Muscle layer of colon (tissue), 2 donors: ENCODE measurements at regions not wholly inside any gene's neighbourhood (a gene's known extent, or its start where the extent isn't known, plus 50 kb on each side); places are given as distances from the start of the nearest gene placed in this dataset.

ENCODE experiments used
- H3K27ac ChIP-seq: one replicate; pipeline ENCODE4 v1.7.0; 2013; ENCODE audit warnings: low read depth, mild to moderate bottlenecking, low read length, moderate library complexity
- H3K27me3 ChIP-seq, 2 donors: one replicate each; pipeline ENCODE4 v1.7.0; 2013; ENCODE audit warnings: low read length in 2 of 2, mild to moderate bottlenecking in 2 of 2; ENCODE audit not compliant: insufficient read depth in 2 of 2, control insufficient read depth in 1 of 2
- H3K36me3 ChIP-seq: one replicate; pipeline ENCODE4 v1.7.0; 2013; ENCODE audit warnings: mild to moderate bottlenecking, low read length; ENCODE audit not compliant: insufficient read depth
- H3K4me1 ChIP-seq: one replicate; pipeline ENCODE4 v1.7.0; 2013; ENCODE audit warnings: mild to moderate bottlenecking, low read length; ENCODE audit not compliant: insufficient read depth
- H3K4me3 ChIP-seq, 2 donors: one replicate each; pipeline ENCODE4 v1.7.0; 2013; ENCODE audit warnings: low read length in 2 of 2, low read depth in 1 of 2, mild to moderate bottlenecking in 1 of 2, moderate library complexity in 1 of 2
- H3K9ac ChIP-seq: one replicate; pipeline ENCODE4 v1.7.0; 2013; ENCODE audit warnings: low read length
- H3K9me3 ChIP-seq: one replicate; pipeline ENCODE4 v1.7.0; 2013; ENCODE audit warnings: mild to moderate bottlenecking, low read length
- donor health status: abdominal sarcoma.
- donor health status: Adenocarcinoma of cecum.

DNA sequence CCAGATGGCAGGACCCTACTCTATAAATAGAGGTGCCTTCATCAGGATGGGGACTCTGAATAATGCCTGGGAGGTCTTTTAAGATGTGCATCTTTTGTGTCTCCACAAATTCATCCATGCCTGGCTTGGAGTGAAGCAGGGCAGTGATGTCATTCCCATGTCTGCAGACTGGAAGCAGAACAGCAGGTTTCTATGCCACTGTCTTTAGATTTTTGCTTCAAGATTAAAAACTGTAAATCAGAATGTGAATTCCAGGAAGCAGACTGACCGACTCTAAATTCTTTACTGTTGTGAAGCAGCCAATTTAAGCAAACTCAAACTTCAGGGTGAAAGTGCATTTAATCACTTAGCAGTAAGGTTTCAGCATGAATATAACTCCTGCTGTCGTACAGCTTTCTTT lies 159.3 kb downstream of the SCG2 start:
- Histone ChIP-seq H3K27ac (no peak overlapping the region), H3K27me3 (no peaks in the 10 kb centered on the region), H3K36me3 (no peaks in the 10 kb centered on the region), H3K4me1 (no peaks in the 10 kb centered on the region), H3K9me3 (no peaks in the 10 kb centered on the region), H3K4me3 (no peak overlapping the region), H3K9ac (no peak overlapping the region)

- H3K4me3 ChIP-seq, result no peak overlapping the region
- H3K36me3 ChIP-seq, result no peaks in the 10 kb centered on the region
- no peak overlapping the region for H3K9ac ChIP-seq
- H3K27ac ChIP-seq, result no peak overlapping the region
- no peaks in the 10 kb centered on the region for H3K9me3 ChIP-seq
- no peaks in the 10 kb centered on the region for H3K4me1 ChIP-seq
- no peaks in the 10 kb centered on the region for H3K27me3 ChIP-seq
Observed at GRCh38 chr2:223450246-223450645, 151.9 kb downstream of the SCG2 start.

DNA sequence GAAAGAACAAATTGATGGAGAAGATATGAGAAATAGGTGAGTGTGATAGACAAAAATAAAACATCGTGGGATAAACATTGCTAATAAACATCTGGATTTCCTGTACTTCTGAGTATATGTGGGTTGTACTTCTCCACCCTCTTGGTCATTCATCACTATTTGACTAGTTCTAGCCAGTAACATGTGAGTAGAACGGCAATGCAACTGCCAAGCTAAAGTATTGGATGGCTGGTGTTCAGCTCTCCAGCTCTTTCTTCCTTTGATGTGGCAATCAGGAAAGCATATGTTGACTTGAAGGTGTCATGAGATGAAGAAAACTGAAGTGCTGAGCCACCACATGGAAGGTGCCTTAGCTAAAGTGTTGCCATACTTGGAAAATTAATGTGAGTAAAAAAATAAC lies 144.9 kb downstream of the SCG2 start:
- no peaks in the 10 kb centered on the region for H3K36me3 ChIP-seq
- no peaks in the 10 kb centered on the region for H3K4me1 ChIP-seq
- no peaks in the 10 kb centered on the region for H3K9me3 ChIP-seq
- no peak overlapping the region for H3K27ac ChIP-seq
- no peak overlapping the region for H3K9ac ChIP-seq
- H3K27me3 ChIP-seq, result no peaks in the 10 kb centered on the region
- no peak overlapping the region for H3K4me3 ChIP-seq

- H3K4me1 ChIP-seq, result no peaks in the 10 kb centered on the region
- no peaks in the 10 kb centered on the region for H3K9me3 ChIP-seq
- H3K4me3 ChIP-seq, result no peak overlapping the region
Observed at GRCh38 chr2:223459328-223459939, 142.7 kb downstream of the SCG2 start.

GRCh38 chr2:223460209-223460608 lies 142.0 kb downstream of the SCG2 start:
- Histone ChIP-seq H3K9ac (no peak overlapping the region), H3K36me3 (no peaks in the 10 kb centered on the region), H3K4me1 (no peaks in the 10 kb centered on the region), H3K27me3 (no peaks in the 10 kb centered on the region), H3K27ac (no peak overlapping the region), H3K9me3 (no peaks in the 10 kb centered on the region), H3K4me3 (no peak overlapping the region)

More at GRCh38 chr2:223459328-223459939, 142.7 kb downstream of the SCG2 start:
- Histone ChIP-seq H3K27ac (no peak overlapping the region), H3K9ac (no peak overlapping the region), H3K27me3 (no peaks in the 10 kb centered on the region), H3K36me3 (no peaks in the 10 kb centered on the region)

- Histone ChIP-seq H3K9me3 (no peaks in the 10 kb centered on the region), H3K9ac (no peak overlapping the region), H3K36me3 (no peaks in the 10 kb centered on the region), H3K4me1 (no peaks in the 10 kb centered on the region), H3K27ac (no peak overlapping the region), H3K4me3 (no peak overlapping the region), H3K27me3 (no peaks in the 10 kb centered on the region)
Observed at GRCh38 chr2:223460774-223461211, 141.4 kb downstream of the SCG2 start.

DNA sequence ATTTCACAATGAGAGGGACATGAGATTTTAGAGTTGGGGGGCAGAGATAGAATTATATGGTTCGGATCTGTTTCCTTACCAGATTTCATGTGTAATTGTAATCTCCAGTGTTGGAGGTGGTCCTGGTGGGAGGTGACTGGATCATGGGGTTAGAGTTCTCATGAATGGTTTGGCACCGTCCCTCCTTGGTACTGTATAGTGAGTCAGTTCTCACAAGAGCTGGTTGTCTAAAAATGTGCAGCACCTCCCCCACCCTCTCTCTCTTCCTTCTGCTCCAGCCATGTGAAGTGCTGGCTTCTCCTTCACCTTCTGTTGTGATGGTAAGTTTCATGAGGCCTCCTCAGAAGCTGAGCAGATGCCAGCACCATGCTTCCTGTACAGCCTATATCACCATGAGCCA lies 138.1 kb downstream of the SCG2 start:
- no peaks in the 10 kb centered on the region for H3K9me3 ChIP-seq

GRCh38 chr2:223465793-223466192 lies 136.4 kb downstream of the SCG2 start:
- Histone ChIP-seq H3K27ac (no peak overlapping the region), H3K4me3 (no peak overlapping the region), H3K27me3 (no peaks in the 10 kb centered on the region), H3K9ac (no peak overlapping the region), H3K36me3 (no peaks in the 10 kb centered on the region), H3K9me3 (no peaks in the 10 kb centered on the region), H3K4me1 (peaks cover 17% of the 10 kb centered on the region)

More for the DNA sequence above, 138.1 kb downstream of the SCG2 start:
- no peaks in the 10 kb centered on the region for H3K36me3 ChIP-seq
- H3K4me3 ChIP-seq, result no peak overlapping the region
- H3K4me1 ChIP-seq, result no peaks in the 10 kb centered on the region
- no peak overlapping the region for H3K9ac ChIP-seq
- H3K27me3 ChIP-seq, result no peaks in the 10 kb centered on the region
- H3K27ac ChIP-seq, result no peak overlapping the region

GRCh38 chr2:223467196-223467595 lies 135.0 kb downstream of the SCG2 start:
- Histone ChIP-seq H3K9ac (no peak overlapping the region), H3K9me3 (no peaks in the 10 kb centered on the region), H3K36me3 (no peaks in the 10 kb centered on the region), H3K27ac (no peak overlapping the region), H3K4me3 (no peak overlapping the region), H3K27me3 (no peaks in the 10 kb centered on the region), H3K4me1 (peaks cover 20% of the 10 kb centered on the region)

- H3K27me3 ChIP-seq, result no peaks in the 10 kb centered on the region
- no peak overlapping the region for H3K27ac ChIP-seq
- peaks cover 20% of the 10 kb centered on the region for H3K4me1 ChIP-seq
- no peaks in the 10 kb centered on the region for H3K36me3 ChIP-seq
- no peak overlapping the region for H3K4me3 ChIP-seq
- no peaks in the 10 kb centered on the region for H3K9me3 ChIP-seq
- H3K9ac ChIP-seq, result no peak overlapping the region
Observed at GRCh38 chr2:223469270-223470046, 132.7 kb downstream of the SCG2 start.

GRCh38 chr2:223470602-223471001 lies 131.6 kb downstream of the SCG2 start:
- Histone ChIP-seq H3K36me3 (no peaks in the 10 kb centered on the region), H3K4me1 (peaks cover 20% of the 10 kb centered on the region)

DNA sequence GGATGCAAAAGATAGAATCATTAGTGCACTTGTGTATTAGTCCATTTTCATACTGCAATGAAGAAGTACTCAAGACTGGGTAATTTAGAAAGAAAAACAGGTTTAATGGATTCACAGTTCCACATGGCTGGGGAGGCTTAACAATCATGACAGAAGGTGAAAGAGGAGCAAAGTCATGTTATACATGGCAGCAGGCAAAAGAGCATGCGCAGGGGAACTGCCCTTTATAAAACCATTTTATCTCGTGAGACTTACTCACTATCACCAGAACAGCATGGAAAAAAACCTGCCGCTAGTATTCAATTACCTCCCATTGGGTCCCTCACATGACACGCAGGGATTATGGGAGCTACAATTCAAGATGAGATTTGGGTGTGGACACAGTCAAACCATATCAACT lies 129.4 kb downstream of the SCG2 start:
- no peaks in the 10 kb centered on the region for H3K36me3 ChIP-seq
- no peak overlapping the region for H3K4me3 ChIP-seq
- no peak overlapping the region for H3K27ac ChIP-seq
- no peaks in the 10 kb centered on the region for H3K27me3 ChIP-seq
- H3K9me3 ChIP-seq, result no peaks in the 10 kb centered on the region
- H3K4me1 ChIP-seq, result peaks cover 20% of the 10 kb centered on the region
- H3K9ac ChIP-seq, result no peak overlapping the region

More at GRCh38 chr2:223470602-223471001, 131.6 kb downstream of the SCG2 start:
- Histone ChIP-seq H3K9ac (no peak overlapping the region), H3K27me3 (no peaks in the 10 kb centered on the region), H3K27ac (no peak overlapping the region), H3K4me3 (no peak overlapping the region), H3K9me3 (no peaks in the 10 kb centered on the region)
